Right kidney (tissue), 1 donor: ENCODE measurements at regions not wholly inside any gene's neighbourhood (a gene's known extent, or its start where the extent isn't known, plus 50 kb on each side); places are given as distances from the start of the nearest gene placed in this dataset.

Experiments
- DNase-seq: peaks from one replicate; pipeline ENCODE4 v3.0.0-alpha.2; 2016

- DNase-seq: no peak
Measured at GRCh38 chr4:22336822-22337221, 179.0 kb downstream of the ADGRA3 start.

- DNase-seq: no peak
Measured at GRCh38 chr4:22334155-22334554, 181.7 kb downstream of the ADGRA3 start.

GRCh38 chr4:22324422-22324821, 191.4 kb downstream of the ADGRA3 start:
- no peak for DNase-seq

- no peak for DNase-seq
Measured at GRCh38 chr4:22323691-22324090, 192.2 kb downstream of the ADGRA3 start.

GRCh38 chr4:22322996-22323395, 192.9 kb downstream of the ADGRA3 start:
- no peak for DNase-seq

GRCh38 chr4:22315628-22316027, 200.2 kb downstream of the ADGRA3 start:
- DNase-seq: no peak

GRCh38 chr4:22313976-22314375, 201.9 kb downstream of the ADGRA3 start:
- DNase-seq: no peak

GRCh38 chr4:22312113-22312512, 203.8 kb downstream of the ADGRA3 start:
- DNase-seq: no peak

- DNase-seq: no peak
Measured at GRCh38 chr4:22301253-22301652, 214.6 kb downstream of the ADGRA3 start.

- no peak for DNase-seq
Measured at GRCh38 chr4:22299678-22300077, 216.2 kb downstream of the ADGRA3 start.

GRCh38 chr4:22287631-22288030, 228.2 kb downstream of the ADGRA3 start:
- no peak for DNase-seq

- no peak for DNase-seq
Measured at GRCh38 chr4:22268350-22269025, 247.4 kb downstream of the ADGRA3 start.

- no peak for DNase-seq
Measured at GRCh38 chr4:22264261-22264660, 251.6 kb downstream of the ADGRA3 start.

- no peak for DNase-seq
Measured at GRCh38 chr4:22253431-22253830, 262.4 kb downstream of the ADGRA3 start.

- no peak for DNase-seq
Measured at GRCh38 chr4:22246847-22247246, 269.0 kb downstream of the ADGRA3 start.

GRCh38 chr4:22245294-22245693, 270.6 kb downstream of the ADGRA3 start:
- no peak for DNase-seq

- no peak for DNase-seq
Measured at GRCh38 chr4:22241415-22241814, 274.5 kb downstream of the ADGRA3 start.

GRCh38 chr4:22240814-22241213, 275.1 kb downstream of the ADGRA3 start:
- no peak for DNase-seq

GRCh38 chr4:22238742-22239141, 277.1 kb downstream of the ADGRA3 start:
- DNase-seq: no peak

- DNase-seq: peak; percentile 12
Measured at GRCh38 chr4:22237846-22238494, 277.9 kb downstream of the ADGRA3 start.

- DNase-seq: no peak
Measured at GRCh38 chr4:22237155-22237751, 278.6 kb downstream of the ADGRA3 start.

GRCh38 chr4:22235698-22236097, 280.2 kb downstream of the ADGRA3 start:
- no peak for DNase-seq

GRCh38 chr4:22233230-22233629, 282.6 kb downstream of the ADGRA3 start:
- DNase-seq: no peak

GRCh38 chr4:22220965-22221364, 272.4 kb upstream of the KCNIP4 start:
- DNase-seq: no peak
